ENCODE measurements at regions not wholly inside any gene's neighbourhood (a gene's known extent, or its start where the extent isn't known, plus 50 kb on each side); places are given as distances from the start of the nearest gene placed in this dataset.

- no peak for DNase-seq
These were observed 315.8 kb downstream of the CASP12 start for GRCh38 chr11:104582431-104582830.

GRCh38 chr11:104581246-104581980 lies 316.8 kb downstream of the CASP12 start:
- DNase-seq: no peak

GRCh38 chr11:104573441-104573990 lies 324.7 kb downstream of the CASP12 start:
- DNase-seq: no peak

DNA sequence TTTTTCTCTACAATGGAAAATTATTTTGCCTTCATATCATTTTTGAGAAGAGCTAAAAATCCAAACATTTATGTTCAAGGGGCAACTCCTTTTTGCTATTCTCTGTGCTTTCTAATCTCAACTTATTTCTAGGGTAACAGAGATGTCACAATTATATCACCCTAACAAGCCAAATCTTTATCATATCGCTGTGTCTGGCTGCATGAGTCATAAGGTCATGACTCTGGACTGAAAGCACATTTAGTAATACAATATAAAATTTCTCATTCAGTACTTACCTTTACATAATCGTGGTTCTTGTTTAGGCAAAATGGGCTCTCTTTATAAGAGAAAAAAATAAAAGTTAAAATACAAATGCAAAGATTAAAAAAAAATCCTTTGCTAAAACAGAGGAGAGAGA lies 326.0 kb downstream of the CASP12 start:
- DNase-seq: no peak

GRCh38 chr11:104570078-104570701 lies 328.1 kb downstream of the CASP12 start:
- no peak for DNase-seq

GRCh38 chr11:104565583-104565961 lies 332.7 kb downstream of the CASP12 start:
- DNase-seq: no peak

- DNase-seq: no peak
These were observed 333.2 kb downstream of the CASP12 start for GRCh38 chr11:104564921-104565582.

DNA sequence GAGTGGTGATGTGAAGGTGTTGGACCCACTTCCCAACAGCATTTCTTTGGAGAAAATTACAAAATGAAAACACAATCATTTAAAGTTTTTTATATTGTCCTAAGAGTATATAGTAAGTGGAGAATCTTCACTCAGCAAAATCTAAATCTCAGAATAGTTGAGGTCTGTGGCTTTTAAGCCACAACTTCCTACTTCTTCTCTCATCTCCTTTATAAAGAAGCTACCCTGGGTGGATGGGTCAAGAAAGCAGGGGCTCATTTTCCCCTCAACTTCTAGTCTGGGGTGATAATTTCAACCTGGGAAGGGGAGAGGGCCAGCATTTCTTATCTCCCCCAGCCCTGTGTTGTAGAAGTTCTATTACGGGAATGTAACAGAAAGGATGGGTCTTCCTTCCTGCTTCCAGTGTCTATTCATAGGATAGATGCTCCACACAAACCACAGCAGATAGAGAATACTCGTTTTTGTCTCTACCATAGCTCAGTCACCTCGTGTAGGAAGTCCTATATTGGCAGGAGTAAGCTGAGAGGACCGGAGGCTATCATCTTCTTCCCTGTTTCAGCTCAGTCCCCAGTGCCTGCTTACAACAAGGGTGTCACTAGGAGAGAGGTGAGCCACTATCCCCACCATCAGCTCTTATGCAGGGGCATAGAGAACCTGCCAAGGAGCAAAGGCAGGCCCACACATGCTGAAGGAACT lies 341.5 kb downstream of the CASP12 start:
- DNase-seq: no peak

DNA sequence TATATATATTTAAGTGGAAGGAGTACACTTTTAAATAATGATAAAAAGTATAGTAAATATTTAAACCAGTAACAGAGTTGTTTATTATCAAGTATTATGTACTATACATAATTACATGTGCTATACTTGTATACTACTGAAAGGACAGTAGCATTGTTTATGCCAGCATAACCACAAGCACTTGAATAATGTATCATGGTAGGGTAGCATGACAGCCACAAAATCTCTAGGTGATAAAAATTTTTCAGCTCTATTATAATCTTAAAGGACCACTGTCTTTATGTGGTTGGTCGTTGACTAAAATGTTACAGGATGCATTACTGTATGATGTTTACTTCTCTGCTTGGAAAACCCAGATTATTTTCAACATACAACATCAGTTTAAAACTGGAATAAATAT lies 349.2 kb downstream of the CASP12 start:
- DNase-seq: no peak

- peak in 1 of 2 experiments; percentile 3 for DNase-seq
These were observed 350.1 kb downstream of the CASP12 start for GRCh38 chr11:104547996-104548661.

- no peak for DNase-seq
These were observed 351.8 kb downstream of the CASP12 start for GRCh38 chr11:104546501-104546900.

GRCh38 chr11:104541701-104542100 lies 356.6 kb downstream of the CASP12 start:
- no peak for DNase-seq

- no peak for DNase-seq
These were observed 359.9 kb downstream of the CASP12 start for GRCh38 chr11:104538313-104538712.

DNA sequence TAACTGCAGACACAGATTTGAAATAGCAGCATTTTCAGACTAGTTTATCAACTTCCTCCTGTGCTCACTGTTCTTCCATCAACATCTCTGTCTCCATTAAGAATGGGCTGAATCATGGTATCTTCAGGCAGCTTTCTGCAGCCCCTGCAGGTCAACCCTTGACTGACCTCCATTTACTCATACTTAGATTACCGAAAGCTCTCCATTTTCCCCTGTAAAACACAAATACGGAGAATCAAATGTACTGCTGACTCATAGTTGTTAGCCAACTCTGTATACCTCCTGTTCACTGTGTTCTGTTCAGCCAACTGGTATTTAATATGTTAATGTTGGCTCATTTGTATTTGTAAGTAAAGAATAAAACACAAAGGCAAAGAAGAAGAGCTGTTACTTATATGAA lies 364.0 kb downstream of the CASP12 start:
- no peak for DNase-seq

GRCh38 chr11:104531894-104532293 lies 366.4 kb downstream of the CASP12 start:
- no peak for DNase-seq

GRCh38 chr11:104531075-104531474 lies 367.1 kb upstream of the PDGFD start:
- DNase-seq: peak in 1 of 2 experiments; percentile 33

- DNase-seq: no peak
These were observed 366.0 kb upstream of the PDGFD start for GRCh38 chr11:104529906-104530305.

DNA sequence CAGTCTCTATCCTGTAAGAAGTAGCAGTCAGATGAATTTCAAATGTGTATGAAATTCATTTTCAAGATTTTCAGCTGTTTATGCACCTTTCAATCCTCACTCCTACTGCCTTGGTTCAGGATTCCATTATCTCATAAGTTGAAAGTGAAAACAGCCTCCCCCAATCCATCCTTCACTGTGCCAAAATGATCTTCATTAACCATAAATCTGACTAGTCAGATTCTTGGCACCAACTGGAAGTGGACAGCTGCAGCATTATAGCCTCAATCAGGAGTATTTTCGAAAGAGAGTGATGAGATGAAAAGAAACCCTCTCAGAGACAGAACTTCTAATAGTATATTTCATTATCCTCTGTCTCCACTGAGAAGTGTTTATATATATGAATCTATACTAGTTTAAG lies 365.3 kb upstream of the PDGFD start:
- no peak for DNase-seq

DNA sequence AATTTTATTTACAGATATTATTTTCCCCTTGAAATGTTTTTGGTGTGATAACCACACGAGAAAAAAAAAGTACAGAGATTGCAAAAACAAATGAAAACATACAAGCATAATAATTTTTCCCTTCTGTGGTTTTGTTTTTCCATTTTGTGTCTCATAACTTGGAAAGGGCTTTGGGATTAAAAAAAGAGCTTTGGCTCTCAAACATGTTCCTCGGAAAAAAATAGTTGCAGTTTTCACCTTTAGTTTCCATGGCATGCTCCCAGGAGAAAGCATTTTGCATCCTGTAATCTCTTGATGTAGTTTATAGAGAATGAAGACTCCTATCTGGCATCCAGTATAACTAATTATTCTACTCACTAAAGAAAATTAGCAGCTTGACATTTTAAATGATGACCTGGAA lies 362.1 kb upstream of the PDGFD start:
- DNase-seq: no peak

GRCh38 chr11:104525416-104525815 lies 361.5 kb upstream of the PDGFD start:
- no peak for DNase-seq

- no peak for DNase-seq
These were observed 360.3 kb upstream of the PDGFD start for GRCh38 chr11:104524254-104524653.

- no peak for DNase-seq
These were observed 359.7 kb upstream of the PDGFD start for GRCh38 chr11:104523611-104524010.

- DNase-seq: no peak
These were observed 358.7 kb upstream of the PDGFD start for GRCh38 chr11:104522650-104523049.

Measured in NCI-H526 (cell line).